ENCODE measurements at regions not wholly inside any gene's neighbourhood (a gene's known extent, or its start where the extent isn't known, plus 50 kb on each side); places are given as distances from the start of the nearest gene placed in this dataset.

GRCh38 chr1:58921751-58922150, 137.9 kb upstream of the JUN start:
- H3K9me3 ChIP-seq (replicated peaks; ENCODE audit: control insufficient read depth, insufficient read depth, low read depth, low read length) = no peaks in the 10 kb centered on the region
- CTCF ChIA-PET (ENCODE audit: low intra/inter-chr PET ratio) = no interaction called here
- POLR2A ChIA-PET = no interaction called here
- H3K4me3 ChIP-seq = no peak overlapping the region
- no peaks in the 10 kb centered on the region for H3K36me3 ChIP-seq (ENCODE audit: control insufficient read depth, insufficient read depth, low read length)
- in situ Hi-C loops (cut with MboI) = no loop called here
- no peak overlapping the region for H3K27ac ChIP-seq (ENCODE audit: extremely low read depth, low read depth, low read length)
- 0 out of 4 replicates have a peak, but pooled peaks of 1 of the 2 experiments have one; percentile 35 for TF ChIP-seq KDM1A (IDR thresholded peaks at IDR 0.05)
- TF ChIP-seq RBM25 (IDR thresholded peaks at IDR 0.05; ENCODE audit: low read depth, low read length, severe bottlenecking) = peak; percentile 82
- peak; percentile 66; the same call in 1 of the 2 replicates for TF ChIP-seq BCOR (IDR thresholded peaks at IDR 0.05)
- no peak for TF ChIP-seq LCOR (CRISPR knock-in tag; IDR thresholded peaks at IDR 0.05)
- no peaks in the 10 kb centered on the region for H3K79me2 ChIP-seq (ENCODE audit: control insufficient read depth, insufficient read depth, low read length)
- no peaks in the 10 kb centered on the region for H3K9me1 ChIP-seq (ENCODE audit: control insufficient read depth, insufficient read depth, low read length)
- intact Hi-C loops (cut with micrococcal nuclease) = no loop called here
- WGBS (ENCODE audit: insufficient coverage, low coverage, missing lambda C conversion rate) = 35% methylated on average over 2 of the region's 2 CpGs
- H4K20me1 ChIP-seq (replicated peaks; ENCODE audit: control insufficient read depth, insufficient read depth, low read length) = no peaks in the 10 kb centered on the region
- H2AFZ ChIP-seq (ENCODE audit: low read depth, low read length) = no peak overlapping the region
- peaks cover 0 to 5% of the 10 kb centered on the region in 2 experiments; a peak in 2 of 5 replicates for H3K4me1 ChIP-seq (replicated peaks in 1 of 2; ENCODE audit: control insufficient read depth in 2 of 2, insufficient read depth in 2 of 2, low read length in 2 of 2)
- ATAC-seq = no peak
- H3K27me3 ChIP-seq (ENCODE audit: control insufficient read depth in 2 of 2, insufficient read depth in 2 of 2, low read length in 2 of 2) = no peaks in the 10 kb centered on the region
- DNase-seq (ENCODE audit: extremely low read depth in 1 of 4, low spot score in 3 of 4) = no peak
- H3K9ac ChIP-seq (ENCODE audit: insufficient read depth in 1 of 2, low read depth in 2 of 2, low read length in 2 of 2) = no peak overlapping the region
- FAIRE-seq = no peak
- H3K4me2 ChIP-seq (ENCODE audit: insufficient read depth, low read length) = no peak overlapping the region
- BruUV-seq (replicated peaks) = no TSS peak

GRCh38 chr1:58922302-58923089, 138.6 kb upstream of the JUN start:
- 23% methylated on average over 13 of the region's 13 CpGs for WGBS (ENCODE audit: insufficient coverage, low coverage, missing lambda C conversion rate)
- Histone ChIP-seq H3K4me3 (no peak overlapping the region), H3K4me1 (replicated peaks in 1 of 2; ENCODE audit: control insufficient read depth in 2 of 2, insufficient read depth in 2 of 2, low read length in 2 of 2) (peaks cover 0 to 5% of the 10 kb centered on the region in 2 experiments; a peak in 2 of 5 replicates), H2AFZ (ENCODE audit: low read depth, low read length) (peak overlapping the region; percentile 78), H3K36me3 (ENCODE audit: control insufficient read depth, insufficient read depth, low read length) (no peaks in the 10 kb centered on the region), H3K9me1 (ENCODE audit: control insufficient read depth, insufficient read depth, low read length) (no peaks in the 10 kb centered on the region), H3K9me3 (replicated peaks; ENCODE audit: control insufficient read depth, insufficient read depth, low read depth, low read length) (no peaks in the 10 kb centered on the region), H3K79me2 (ENCODE audit: control insufficient read depth, insufficient read depth, low read length) (no peaks in the 10 kb centered on the region), H3K4me2 (ENCODE audit: insufficient read depth, low read length) (peak overlapping the region; percentile 6; the same call in 1 of the 2 replicates), H3K27me3 (ENCODE audit: control insufficient read depth in 2 of 2, insufficient read depth in 2 of 2, low read length in 2 of 2) (peaks cover 0 to 2% of the 10 kb centered on the region in 2 experiments; a peak in 1 of 5 replicates), H4K20me1 (replicated peaks; ENCODE audit: control insufficient read depth, insufficient read depth, low read length) (no peaks in the 10 kb centered on the region; the same call in 1 of the 2 replicates), H3K9ac (ENCODE audit: insufficient read depth in 1 of 2, low read depth in 2 of 2, low read length in 2 of 2) (peak overlapping the region in 1 of 2 experiments; percentile 69; a peak in 1 of 4 replicates), H3K27ac (ENCODE audit: extremely low read depth, low read depth, low read length) (no peak overlapping the region)
- intact Hi-C loops (cut with micrococcal nuclease) (no loop called here), in situ Hi-C loops (cut with MboI) (no loop called here)
- CTCF ChIA-PET (ENCODE audit: low intra/inter-chr PET ratio) = no interaction called here
- BruUV-seq (replicated peaks) = no TSS peak
- ATAC-seq = peak; percentile 72
- POLR2A ChIA-PET = interaction anchor here (1.1 kb wide), 1 partner anchor 142 kb away, joined by 3 read pairs; no protein-coding TSS in a partner anchor
- DNase-seq (ENCODE audit: extremely low read depth in 1 of 4, low spot score in 3 of 4) = no peak
- FAIRE-seq = peak; percentile 23
- TF ChIP-seq ZNF316 (IDR thresholded peaks at IDR 0.05) (0 out of 2 replicates have a peak, but pooled peaks have one; percentile 5), SMARCC2 (IDR thresholded peaks at IDR 0.05; ENCODE audit: low read depth) (no peak), PBX2 (CRISPR knock-in tag; IDR thresholded peaks at IDR 0.05; ENCODE audit: low read depth) (no peak), PBX2 (tag; conservative IDR thresholded peaks at IDR 0.05; ENCODE audit: low read depth) (0 out of 2 replicates have a peak, but pooled peaks have one; percentile 5), CREM (IDR thresholded peaks at IDR 0.05; ENCODE audit: low read depth) (no peak), EGR1 (conservative IDR thresholded peaks at IDR 0.05) (no peak), HNRNPK (IDR thresholded peaks at IDR 0.05; ENCODE audit: low read depth, low read length, poor library complexity, severe bottlenecking) (no peak), ZSCAN29 (IDR thresholded peaks at IDR 0.05) (no peak), DDX20 (tag; IDR thresholded peaks at IDR 0.05; ENCODE audit: low read depth) (no peak), SRSF3 (IDR thresholded peaks at IDR 0.05; ENCODE audit: insufficient read depth, low read length) (no peak), ZNF12 (CRISPR knock-in tag; IDR thresholded peaks at IDR 0.05) (no peak)
